ENCODE measurements at regions not wholly inside any gene's neighbourhood (a gene's known extent, or its start where the extent isn't known, plus 50 kb on each side); places are given as distances from the start of the nearest gene placed in this dataset.

DNA sequence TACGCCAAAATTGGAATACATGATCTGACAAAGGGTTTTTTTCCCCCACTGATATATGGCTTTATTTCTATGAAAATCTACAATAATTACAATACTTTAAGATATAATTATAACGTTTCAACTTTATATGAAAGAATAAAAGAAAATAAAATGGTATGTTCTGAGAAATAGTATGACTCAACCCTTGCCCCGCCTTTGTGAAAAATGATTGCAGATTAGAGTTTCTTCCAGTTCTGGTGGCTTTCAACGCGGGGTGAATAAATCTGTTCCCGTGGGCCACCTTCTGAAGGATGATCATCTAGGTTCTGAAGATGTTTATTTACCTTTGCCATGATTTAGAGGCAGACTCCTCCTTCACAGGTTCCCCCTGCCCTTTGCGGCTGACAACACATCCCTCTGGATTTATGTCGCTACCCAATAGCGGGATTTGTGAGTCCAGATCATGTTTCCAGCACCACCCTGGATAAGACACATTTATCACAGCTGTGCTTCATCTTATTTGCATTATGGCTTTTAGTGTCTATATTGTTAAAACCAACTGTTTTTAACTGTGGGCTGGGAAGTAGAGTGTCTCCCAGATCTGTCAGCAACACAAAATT, 607.0 kb upstream of the KIRREL3 start:
- DNase-seq (ENCODE audit: low spot score), result no peak

DNA sequence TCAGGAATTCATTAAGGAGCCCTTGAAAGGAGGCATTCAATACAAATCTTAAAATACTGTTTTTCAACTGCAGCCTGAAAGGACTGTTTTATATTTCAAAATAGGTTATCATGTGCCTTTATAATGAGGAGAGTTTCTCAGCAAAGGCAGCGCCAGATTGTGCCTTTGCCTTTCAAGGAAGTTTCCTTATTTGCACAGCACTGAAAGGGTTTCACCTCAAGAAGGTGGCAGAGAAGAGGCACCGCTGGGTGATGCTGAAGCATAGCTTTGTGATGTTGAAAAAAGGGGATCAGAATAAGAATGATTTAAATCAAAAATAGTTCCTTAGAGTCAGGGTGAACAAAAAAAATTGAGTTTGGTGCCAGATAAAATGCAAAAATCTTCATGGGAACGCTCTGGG, 601.0 kb upstream of the KIRREL3 start:
- DNase-seq (ENCODE audit: low spot score), result no peak

DNA sequence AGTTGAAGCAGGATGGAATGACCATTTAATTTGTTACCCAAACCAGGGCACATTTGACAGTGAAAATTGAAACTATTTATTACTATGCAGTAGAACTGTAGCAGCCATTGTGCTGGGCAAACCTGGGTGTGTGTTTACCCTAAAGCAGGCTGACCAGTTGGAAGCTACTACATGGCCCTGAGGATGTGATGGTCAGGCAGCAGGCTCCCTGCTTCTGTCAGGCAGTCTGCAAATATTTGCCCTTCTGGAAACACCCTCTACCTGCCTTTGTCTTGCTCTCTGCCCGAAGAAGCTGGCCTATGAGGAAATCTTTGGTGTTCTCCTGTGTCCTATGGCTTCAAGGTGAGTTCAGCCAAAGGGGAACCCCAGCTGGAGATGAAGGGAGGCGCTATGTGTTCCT, 600.1 kb upstream of the KIRREL3 start:
- DNase-seq (ENCODE audit: low spot score), result no peak

DNA sequence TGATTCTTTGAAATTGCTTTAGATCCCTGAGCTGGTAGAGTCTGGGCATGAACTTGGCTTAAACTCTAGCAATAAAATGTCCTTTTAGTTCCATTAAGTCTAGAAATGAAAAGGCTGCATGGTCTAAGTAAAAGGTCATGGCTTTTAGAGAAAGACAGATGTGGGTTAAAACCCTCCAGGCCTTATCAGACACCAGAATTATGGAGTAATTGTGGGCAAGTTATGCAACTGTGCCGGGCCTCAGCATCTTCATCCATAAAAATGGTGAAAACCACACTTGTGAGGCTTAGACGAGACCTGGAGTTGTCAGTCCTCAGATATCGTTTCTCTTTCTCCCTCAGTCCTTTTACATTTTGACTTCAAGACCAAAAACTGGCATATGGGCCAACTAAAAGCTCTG, 597.9 kb upstream of the KIRREL3 start:
- DNase-seq (ENCODE audit: low spot score), result no peak

DNA sequence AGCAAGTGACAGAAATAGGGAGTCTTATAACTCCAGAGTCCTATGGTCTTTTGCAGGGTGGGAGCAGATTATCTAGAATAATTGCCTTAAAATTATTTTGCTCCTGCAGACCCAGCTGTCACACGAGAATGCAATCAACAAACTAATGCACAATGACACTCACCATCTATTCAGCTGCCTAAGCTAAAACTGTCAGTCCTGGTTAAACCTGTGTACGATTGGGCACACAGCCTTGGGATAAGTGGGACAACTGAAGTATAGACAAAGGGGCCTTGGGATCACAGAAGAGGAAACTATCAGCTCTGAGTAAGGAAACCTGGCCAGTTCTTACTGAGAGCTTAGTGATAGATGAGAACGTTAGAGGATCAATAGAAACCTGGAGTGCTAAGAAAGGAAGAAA, 595.9 kb upstream of the KIRREL3 start:
- DNase-seq (ENCODE audit: low spot score), result no peak

DNA sequence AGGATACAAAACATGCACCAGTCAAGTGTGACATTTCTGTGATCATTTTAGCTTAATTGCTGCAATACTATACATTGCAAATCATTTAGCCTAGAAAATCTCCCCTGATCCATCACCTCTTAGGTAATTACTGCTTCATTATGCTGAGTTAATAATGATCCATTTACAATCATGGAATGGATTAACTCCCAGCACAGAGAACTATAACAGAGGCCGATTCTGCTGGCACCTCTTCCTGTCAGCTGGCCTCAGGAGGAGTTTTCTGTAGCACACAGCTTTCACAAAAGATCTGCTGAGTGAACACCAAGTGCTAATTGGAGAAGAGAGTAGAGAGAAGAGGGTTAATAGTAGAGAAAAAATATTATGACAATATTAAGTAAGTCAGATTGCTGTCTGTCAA, 591.8 kb upstream of the KIRREL3 start:
- no peak for DNase-seq (ENCODE audit: low spot score)

DNA sequence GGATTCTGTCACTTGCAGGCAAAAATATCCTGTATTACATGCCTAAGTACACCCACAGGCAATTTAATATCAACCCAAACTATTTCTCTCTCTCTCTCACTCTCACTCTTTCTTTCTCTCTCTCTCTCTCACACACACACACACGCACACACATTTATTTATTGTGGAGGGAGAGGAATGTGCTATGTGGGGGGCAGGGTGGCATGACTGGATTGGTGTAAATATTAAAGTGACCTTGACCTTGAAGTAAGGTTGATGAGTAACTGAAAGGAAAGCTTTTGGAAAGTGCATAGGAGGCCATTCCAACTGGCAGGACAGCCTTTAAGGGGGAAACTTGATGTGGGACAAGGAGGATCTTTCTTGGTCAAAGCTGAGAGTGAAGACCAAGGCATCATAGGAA, 589.7 kb upstream of the KIRREL3 start:
- DNase-seq (ENCODE audit: low spot score), result no peak

DNA sequence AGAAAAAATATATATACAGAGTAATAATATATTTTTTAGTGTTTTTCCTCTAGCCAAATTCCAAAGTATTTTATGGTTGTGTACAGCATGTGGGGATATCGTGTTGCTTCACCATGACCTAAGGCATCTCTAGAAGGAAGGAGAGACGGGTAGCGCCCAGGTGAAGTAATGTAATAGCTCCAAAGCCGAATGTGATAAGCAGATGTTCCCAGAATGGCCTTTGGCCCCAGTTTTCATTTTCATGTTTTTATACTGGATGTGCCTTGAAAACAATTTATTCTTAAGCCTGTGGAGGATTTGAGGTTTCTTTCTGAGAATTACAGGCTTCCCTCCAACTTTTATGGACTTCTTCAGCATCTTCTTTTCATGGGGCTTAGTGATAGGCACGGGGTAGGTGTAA, 587.9 kb upstream of the KIRREL3 start:
- no peak for DNase-seq (ENCODE audit: low spot score)

DNA sequence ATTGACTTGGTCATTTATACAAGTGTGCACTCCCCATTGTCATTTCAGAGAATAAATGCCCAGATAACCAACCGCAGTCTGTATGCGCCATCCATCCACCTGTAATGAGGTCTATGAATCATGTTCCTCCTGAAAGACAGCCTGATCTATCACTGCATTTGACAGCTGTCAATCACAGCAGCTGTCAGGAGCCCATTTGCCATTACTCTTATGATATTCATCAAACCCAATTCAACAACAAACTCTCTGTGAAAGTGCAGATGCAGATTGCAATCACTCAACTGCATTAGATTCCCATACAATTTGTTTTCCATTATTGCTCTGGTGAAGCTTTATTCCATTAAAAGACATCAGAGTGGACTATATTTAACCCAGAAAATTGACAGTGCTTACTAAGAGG, 586.9 kb upstream of the KIRREL3 start:
- no peak for DNase-seq (ENCODE audit: low spot score)

DNA sequence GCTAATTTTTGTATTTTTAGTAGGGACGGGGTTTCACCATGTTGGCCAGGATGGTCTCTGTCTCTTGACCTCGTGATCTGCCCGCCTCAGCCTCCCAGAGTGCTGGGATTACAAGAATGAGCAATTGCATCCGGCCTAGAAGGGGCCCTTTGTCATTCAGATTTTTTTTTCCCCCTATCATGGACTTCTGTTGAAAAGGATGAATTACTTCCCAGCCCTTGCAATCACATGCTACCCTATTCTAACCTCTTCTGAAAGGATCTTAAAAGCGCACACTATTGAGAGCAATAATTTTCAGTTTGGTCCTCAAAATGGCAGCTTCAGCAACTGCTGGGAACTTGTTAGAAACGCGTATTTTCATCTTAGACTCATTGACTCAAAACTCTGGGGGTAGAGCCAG, 575.6 kb upstream of the KIRREL3 start:
- no peak for DNase-seq (ENCODE audit: low spot score)

DNA sequence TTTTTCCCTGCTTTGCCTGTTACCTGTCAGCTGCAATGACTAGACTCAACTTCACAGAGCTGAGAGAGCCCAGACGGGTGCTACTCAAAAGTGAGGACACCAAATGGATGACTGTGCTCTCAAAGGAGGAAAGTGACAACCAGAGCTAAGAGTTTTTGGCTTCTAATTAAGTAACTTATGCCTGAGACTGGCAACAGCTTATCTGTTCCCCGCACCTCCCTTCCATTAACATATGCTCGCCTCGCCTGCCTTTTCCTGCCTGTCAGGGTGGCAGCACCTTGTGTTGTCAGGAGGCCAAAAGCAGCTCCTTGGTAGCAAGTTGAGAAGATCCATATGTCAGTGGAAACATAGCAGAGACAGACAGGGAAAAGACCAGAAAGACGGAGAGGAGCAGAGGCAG, 573.9 kb upstream of the KIRREL3 start:
- no peak for DNase-seq (ENCODE audit: low spot score)

DNA sequence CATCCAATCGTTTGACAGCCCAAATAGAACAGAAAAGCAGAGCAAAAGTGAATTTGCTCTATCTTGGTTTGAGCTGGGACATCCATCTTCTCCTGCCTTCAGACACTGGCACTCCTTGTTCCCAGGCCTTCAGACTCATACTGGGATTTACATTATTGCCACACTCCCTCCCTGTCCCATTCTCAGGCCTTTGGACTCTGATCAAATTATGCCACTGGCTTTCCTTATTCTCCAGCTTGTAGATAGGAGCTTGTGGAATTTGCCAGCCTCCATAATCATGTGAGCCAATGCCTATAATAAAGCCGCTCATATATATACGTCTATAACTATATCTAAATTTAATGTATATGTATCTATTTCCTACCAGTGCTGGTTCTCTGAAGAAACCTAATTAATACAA, 568.3 kb upstream of the KIRREL3 start:
- no peak for DNase-seq (ENCODE audit: low spot score)

DNA sequence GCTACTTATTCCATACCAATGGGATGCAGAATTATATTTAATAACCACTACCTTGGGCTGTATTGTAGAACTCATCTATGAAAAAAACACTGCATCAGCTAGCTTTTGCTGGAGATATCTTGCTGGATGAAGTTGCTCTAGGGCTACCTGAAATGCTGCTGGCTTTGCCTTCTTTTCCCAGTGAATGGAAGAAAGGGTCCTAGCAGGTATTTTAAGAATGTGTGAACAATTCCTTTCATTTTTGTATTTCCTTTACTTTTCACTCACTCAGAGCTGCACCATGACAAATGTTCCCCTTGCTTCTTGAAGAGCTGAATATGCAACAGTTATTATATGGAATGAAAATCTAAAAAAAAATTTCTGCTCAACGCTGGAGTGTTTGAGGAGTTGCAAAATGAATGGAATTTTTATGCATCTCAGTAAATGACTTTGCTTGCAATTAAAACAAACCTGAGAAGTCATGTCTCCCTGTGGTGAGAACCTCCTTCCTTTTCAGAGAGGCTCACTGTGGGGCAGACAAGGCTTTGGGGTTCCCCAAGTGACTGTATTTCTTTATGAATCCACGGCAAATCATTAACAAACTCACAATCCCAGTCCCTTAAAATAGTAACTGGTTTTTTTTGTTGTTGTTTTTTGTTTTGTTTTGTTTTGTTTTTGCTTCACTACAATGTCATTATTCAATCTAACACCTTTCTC, 566.8 kb upstream of the KIRREL3 start:
- no peak for DNase-seq (ENCODE audit: low spot score)

DNA sequence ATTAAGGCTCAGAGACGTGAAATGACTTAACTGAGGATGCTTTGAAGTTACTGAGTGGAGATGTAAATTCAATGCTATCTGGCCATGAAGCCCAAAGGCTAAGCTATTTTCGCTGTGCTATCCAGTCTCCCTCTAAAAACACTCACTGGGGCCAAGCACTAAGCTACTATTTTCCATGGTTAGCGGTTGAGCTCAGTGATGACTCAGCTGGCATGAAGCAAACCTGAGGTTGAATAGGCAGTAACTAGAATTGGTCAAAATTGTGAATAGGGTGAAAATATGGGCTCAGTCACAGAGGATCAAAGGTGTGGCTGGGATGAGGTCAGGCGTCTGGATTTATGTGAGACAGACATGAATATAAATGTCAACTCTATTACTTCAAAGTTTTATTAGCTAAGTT, 564.2 kb upstream of the KIRREL3 start:
- peak; percentile 76 for DNase-seq (ENCODE audit: low spot score)

DNA sequence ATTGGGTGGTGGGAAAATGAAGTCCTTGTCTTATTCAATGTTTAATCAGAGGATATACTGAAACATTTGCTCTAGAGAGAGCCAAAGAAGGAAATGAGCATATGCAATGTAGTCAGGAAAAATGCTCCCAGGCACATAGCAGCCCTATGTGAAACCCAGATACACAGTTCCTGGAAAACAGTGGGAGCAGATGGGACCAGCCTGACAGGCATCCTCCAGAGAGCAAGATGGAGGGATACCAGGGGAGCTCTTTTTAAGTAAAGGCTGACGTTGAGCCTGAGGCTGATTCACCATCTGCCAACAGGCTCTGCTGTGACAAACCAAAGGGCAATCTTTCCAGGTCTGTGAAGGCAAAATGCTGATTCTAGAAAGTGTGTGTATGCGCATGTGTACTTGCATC, 559.4 kb upstream of the KIRREL3 start:
- no peak for DNase-seq (ENCODE audit: low spot score)

DNA sequence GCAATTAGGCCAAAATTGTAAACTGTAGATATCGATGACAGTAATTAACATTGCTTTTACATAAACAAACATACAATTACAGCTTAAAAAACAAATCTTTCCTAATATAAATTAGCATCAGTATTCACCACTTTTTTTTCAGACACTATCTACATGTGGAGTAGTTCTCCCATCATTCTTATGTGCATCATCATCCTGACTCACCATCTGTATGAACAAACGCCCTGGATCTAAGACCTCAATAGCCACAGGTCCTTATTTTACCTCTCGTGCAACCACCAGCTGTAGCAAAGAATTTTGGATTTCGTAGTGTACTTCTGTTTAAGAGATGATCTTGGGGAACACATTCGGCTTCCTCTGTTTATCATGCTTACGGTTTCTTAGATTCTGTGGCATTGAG, 551.9 kb upstream of the KIRREL3 start:
- peak; percentile 27 for DNase-seq (ENCODE audit: low spot score)

DNA sequence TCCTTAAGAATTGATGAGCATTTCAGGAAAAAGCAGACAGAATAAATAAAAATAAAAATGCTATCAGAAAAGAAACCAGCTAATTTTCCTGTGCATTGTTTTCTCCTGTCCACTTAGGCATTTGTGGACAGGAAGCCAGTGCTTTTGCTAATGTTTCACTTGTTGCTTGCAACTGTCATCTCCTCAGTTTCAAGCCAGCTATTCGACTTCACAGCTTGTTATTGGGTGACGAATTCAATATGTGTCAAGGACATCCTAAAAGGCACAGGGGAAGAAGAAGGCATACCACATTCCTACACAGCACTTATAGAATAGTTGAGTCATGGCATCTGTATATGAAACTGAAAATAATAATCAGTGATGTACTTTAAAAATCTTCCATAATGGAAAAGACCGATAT, 530.6 kb upstream of the KIRREL3 start:
- DNase-seq (ENCODE audit: low spot score), result no peak

DNA sequence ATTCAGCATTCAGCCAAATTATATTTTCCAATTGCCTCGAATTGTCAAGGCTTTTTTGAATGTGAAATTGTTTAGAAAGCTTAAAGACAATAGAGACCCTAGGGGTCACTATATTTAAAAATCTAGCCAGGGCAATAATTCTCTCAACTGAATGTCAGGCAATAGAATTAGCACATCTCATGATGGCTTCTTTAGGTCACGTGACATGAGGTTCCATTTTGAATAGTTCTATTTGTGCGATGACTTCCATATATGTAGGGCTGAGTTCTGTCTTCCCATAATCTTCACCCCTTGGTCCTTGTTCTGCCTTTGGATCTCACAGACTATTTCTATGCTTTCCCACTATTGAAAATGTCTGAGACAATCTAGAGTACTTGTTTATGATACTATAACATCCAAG, 527.7 kb upstream of the KIRREL3 start:
- DNase-seq (ENCODE audit: low spot score), result no peak

DNA sequence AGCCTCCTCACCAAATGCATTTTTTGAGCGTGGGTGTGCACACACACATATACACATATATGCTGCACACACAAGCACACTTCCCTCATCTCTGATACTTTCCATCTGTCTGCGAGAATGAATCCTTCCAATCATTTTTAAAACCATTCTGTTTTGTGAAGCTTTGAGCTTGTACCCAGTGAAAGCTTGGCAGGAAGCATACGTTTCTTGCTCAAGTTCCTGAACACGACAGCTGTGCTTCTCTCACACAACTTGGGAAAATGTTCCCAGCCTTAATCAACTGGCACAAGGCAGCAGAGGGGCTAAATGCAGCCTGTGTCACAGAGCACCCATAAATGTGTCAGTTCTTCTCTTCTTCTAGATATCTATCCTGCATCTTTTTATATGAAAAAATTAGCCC, 524.0 kb upstream of the KIRREL3 start:
- DNase-seq (ENCODE audit: low spot score), result no peak

DNA sequence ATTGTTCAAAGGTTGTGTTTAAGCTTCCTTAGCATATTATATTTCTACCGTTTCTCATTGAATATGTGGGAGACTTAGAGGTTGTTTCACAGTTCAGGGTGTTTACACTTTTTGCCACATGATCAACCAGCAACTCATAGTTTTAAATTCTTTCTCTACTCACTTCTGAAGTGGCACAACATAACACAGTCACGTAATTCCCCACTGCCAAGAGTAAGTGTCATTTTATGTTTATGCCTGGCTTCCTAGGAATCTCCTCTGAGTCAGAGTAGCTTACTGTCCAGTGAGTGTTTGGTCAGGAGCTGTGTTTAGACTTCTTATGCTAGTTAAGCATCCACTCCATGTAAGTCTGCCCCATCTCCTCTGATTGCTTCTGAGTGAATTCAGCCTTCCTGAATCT, 520.8 kb upstream of the KIRREL3 start:
- DNase-seq (ENCODE audit: low spot score), result peak; percentile 84

DNA sequence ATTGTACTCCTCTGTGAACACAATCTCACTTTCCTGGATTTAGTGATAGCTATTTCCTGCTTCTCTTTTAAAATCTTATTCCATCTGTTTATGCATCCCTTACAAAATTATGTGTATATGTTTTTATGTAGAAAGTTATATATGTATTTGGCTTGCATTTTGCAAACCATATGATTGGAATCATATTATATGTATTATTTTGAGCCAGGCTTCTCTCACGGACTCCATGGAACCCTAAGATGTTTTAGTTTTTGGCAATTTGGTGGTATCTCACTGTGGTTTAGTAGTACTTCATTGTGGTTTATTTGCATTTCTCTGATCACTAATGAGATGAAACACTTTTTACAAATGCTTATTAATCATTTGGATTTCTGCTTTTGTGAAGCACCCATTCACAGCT, 507.3 kb upstream of the KIRREL3 start:
- no peak for DNase-seq (ENCODE audit: low spot score)

DNA sequence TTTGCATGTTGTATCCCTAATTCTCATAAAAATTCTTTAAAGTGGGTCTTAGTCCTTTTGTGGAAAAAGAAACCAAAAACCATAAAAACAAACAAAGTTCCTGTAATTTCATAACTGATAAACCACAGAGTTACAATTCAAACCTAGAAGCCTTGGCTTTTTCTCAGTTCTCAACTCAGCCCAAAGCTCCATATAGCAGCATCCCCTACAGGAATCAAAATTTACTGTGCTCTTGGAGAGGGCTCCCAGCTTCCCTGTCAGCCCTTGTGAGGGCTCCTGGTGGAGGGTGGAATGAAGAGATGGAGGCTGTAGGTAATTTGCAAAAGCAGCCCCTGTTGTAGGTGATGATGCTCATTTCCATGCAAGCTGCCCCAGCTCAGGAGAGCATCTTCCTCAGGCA, 506.1 kb upstream of the KIRREL3 start:
- no peak for DNase-seq (ENCODE audit: low spot score)

DNA sequence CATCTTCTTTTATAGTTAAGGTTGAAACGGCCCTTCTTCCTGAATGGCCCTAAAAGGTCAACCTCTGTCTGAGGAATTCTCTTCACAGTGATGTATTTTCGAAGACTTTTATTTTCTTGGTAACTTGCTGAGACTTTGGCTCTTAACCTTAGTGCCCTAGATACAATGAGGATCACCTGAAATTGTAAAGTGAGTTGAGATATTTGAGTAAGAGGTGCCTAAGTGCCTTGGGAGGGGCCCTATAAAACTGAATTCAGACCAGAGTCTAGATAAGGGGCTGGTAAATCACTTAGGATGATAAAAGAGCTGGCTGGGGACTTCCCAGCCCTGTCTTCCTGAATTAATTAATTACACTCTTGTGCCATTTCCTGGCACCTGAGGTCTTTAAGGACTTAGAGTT, 505.6 kb upstream of the KIRREL3 start:
- no peak for DNase-seq (ENCODE audit: low spot score)

DNA sequence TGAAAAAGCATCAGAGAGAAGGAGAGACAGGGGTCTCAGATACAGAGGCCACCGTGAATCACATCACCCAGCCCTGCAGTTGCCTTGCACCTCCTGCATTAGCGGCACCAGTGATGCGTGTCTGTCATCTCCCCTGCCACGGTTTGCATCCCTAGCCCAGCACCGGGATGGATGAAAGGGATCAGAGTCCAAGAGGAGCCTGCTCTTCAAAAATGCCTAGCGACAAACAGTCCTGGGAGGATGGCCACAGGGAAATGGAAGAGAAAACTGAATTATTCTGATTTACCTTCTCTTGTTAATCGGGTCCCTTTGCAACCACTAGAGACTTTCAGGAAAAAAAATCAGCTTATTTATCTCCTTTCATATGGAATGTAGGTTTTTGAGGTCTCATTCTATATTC, 495.6 kb upstream of the KIRREL3 start:
- DNase-seq (ENCODE audit: low spot score), result no peak
